GM19351 (cell line): ENCODE measurements at regions not wholly inside any gene's neighbourhood (a gene's known extent, or its start where the extent isn't known, plus 50 kb on each side); places are given as distances from the start of the nearest gene placed in this dataset.
A peak's percentile ranks its signal among the peaks of the same experiment; 100 is the strongest.

Source experiments
- ATAC-seq: cut with Tn5 transposase; IDR thresholded peaks from one replicate; pipeline ENCODE4 v1.9.1; 2021; ENCODE audit warnings: mild to moderate bottlenecking, moderate library complexity; ENCODE audit not compliant: unreplicated experiment

- no peak for ATAC-seq
These were observed 211.3 kb downstream of the GPD2 start for GRCh38 chr2:156647377-156648010.

GRCh38 chr2:156648522-156648921 is 212.3 kb downstream of the GPD2 start:
- no peak for ATAC-seq

DNA sequence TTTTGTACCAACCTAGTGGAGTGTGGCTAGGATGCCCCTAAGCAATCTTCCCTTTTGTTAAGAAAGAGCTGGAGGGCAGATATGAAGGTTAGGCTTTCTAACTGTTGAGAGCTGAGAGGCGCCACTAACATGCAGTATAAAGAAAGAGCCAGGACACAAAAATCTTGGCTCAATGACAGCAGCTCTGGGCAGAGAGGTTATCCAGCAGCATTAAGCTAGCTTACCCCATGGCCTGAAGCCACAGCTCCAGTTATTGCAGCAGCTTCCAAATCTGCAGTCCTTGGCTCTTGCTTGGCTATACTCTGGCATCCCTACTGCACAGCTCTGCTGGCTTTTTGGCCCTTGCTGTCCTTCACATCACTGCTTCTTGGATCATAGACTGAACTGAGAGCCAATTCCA is 213.4 kb downstream of the GPD2 start:
- ATAC-seq, result no peak

GRCh38 chr2:156652691-156653090 is 216.5 kb downstream of the GPD2 start:
- ATAC-seq, result no peak

GRCh38 chr2:156653675-156654074 is 217.5 kb downstream of the GPD2 start:
- no peak for ATAC-seq

GRCh38 chr2:156657809-156658208 is 221.6 kb downstream of the GPD2 start:
- no peak for ATAC-seq

DNA sequence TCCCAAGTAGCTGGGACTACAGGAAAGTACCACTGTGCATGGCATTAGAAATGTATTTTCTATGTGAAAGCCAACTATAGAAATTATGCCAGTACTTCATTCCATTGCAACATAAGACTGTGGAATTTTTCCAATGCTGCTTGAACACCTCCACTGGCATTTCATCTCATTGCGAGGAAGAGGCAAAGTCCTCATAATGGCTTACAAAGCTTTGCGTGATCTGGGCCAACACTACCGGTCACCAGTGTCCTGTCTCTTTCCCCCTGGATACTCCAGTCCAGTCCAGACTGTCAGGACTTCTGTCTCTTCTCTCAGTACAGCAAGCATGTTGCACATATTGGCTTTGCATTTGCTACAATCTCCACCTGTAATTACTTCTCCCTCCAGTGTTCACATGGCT is 223.5 kb downstream of the GPD2 start:
- no peak for ATAC-seq

DNA sequence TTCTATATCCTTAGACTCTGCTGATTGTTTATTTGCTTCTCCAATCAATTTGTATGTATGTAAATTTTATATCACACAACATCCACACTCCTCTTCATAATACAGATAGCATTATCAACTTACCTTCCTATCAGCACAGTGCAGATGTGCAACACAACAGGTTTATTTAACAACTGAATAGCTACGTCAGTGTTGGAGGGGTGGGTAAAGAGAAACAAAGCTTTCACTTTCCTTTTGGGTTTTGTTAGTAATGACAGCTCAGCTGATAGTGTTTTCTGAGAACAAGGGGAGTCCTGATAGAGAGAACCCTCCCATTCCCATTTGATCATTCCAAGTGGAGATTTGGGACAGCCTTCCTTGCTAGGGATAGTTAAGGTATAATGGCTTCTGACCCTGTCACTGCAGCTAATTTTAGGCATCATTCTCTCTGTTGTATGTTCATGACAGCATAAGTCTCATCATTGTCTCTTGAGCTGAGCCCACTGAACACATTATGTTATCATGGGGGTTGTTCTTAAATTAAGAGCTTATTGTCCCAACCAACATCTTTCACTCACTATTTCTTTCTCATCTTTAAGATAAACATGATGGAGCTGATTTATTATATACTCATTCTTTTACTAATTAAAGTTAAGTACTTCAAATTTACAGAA is 227.7 kb downstream of the GPD2 start:
- ATAC-seq, result peak; percentile 87

GRCh38 chr2:156666130-156666785 is 230.1 kb downstream of the GPD2 start:
- no peak for ATAC-seq

DNA sequence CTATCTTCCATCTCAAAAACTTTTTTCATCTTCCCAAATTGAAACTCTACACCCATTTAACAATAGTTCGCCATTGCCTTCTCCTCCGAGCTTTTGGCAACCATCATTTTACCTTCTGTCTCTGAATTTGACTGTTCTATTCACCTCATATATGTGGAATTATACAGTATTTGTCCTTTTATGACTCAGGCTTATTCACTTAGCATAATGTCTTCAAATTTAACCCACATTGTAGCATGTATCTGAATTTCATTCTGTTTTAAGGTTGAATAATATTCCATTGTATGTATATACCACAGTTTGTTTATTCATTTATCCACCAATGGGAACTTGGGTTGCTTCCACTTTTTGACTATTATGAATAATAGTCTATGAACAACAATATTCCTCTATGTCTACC is 233.9 kb downstream of the GPD2 start:
- no peak for ATAC-seq

DNA sequence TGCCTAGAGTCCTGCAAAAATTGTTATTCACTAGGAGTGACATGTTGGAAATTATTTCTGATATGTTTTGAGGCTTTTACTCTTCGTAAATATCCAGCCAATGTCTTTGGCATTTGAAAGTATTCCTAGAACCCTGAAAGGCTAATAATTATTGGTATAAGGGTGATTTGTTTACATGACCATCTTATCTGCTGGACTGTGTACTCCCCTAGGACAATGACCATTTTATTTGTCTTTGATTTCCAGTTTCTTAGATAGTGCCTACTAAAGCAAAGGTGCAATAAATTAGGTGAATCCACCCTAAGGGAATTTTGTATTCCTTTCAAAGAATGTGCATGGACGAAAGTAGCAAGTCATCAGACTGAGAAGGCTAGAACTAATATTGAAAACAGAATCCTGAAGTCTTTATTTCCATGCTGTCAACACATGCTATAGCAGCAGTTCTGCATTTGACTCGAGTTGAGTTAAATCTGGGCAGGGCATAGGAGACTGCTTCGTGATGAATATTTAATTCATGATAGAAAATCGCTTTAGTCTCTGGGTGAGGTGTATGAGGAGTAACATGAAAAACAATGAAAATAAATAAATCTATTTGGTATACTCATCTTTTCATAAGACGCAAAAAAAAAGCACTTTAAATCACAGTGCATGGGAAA is 235.7 kb downstream of the GPD2 start:
- no peak for ATAC-seq

DNA sequence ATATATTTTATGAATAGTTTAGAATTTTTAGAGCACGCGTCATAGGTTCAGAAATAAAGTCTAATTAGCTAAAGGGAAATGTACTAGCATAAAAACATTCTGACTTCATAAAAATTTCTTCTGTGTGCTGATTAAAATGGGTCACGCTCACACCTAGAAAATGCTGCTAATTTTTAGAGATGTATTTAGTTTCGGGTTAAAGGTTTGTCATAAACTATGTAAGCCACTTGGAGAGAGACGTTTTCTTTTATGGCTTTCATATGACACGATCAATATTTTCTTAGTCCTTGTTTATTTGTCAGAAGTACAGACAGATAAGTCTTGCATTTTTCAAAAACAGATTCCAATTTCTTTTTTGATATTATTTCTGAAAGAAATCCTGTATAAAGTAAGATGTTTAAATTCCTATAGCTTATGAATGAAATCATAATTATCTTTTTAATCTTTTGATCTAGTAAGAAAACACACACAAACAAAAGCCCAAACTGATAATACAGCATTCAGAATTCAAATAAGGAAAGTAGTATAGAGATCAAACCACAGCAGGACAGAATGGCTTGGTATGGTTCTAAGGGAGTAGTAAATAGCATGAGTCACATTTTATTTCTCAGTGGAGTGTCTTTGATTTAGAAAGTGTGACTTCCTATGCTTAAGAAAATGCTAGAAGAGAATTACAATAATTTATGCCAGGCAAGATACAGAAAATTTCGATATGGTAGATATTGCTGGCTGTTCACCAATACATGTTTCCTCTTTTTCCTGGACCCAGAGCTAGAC is 236.6 kb downstream of the GPD2 start:
- no peak for ATAC-seq

- no peak for ATAC-seq
These were observed 237.1 kb downstream of the GPD2 start for GRCh38 chr2:156673333-156673615.

DNA sequence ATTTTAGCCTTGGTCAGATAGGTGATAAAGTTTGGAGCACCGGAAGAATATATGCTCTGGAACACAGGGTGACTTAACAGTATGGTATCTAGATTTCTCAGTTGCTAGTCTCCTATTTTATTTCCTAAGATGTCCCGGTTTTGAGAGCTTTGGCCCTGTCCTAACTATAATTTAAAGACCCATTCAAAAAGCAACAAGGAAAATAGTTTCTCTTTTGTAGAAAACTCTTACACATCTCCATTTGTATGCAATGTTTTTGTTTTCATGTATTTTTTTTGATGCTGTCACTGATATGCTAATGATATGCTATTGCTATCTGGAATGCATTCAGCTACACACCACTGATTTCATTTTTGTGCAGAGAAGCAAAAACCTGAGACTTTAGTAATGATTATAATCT is 237.8 kb downstream of the GPD2 start:
- ATAC-seq, result no peak

DNA sequence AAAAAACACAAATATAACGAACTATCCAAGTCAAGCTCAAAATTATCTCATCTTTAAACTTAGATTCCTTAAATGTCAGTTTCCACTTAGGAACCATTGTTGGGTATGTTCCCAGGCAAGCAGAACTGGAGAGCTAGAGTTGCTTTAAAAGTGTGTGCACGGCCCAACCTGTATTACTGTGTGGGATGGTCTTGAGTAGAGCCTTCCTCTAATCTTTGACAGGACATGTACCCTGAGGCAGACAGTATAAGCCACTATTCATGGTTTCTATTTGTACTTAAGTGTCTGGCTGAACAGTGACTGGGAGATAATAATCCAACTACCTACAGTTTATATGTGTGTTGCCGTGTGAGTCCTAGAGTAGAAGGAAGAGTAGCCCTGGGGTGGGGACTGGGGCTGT is 239.7 kb downstream of the GPD2 start:
- ATAC-seq, result no peak

DNA sequence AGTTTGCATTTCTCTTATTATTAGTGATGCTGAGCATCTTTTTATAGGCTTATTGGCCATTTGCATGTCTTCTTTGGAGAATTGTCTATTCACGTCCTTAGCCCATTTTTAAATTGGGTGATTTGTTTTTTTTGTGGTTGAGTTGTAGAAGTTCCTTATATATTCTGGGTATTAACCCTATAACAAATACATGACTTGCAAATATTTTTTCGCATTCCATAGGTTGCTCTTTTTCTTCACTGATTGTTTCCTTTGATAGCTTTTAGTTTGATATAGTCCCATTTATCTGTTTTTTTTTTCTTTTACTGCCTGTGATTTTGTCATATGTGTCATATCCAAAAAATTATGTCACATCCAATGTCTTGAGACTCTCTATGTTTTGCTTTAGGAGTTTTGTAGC is 243.6 kb downstream of the GPD2 start:
- ATAC-seq, result no peak

GRCh38 chr2:156680266-156680665 is 244.1 kb downstream of the GPD2 start:
- no peak for ATAC-seq

DNA sequence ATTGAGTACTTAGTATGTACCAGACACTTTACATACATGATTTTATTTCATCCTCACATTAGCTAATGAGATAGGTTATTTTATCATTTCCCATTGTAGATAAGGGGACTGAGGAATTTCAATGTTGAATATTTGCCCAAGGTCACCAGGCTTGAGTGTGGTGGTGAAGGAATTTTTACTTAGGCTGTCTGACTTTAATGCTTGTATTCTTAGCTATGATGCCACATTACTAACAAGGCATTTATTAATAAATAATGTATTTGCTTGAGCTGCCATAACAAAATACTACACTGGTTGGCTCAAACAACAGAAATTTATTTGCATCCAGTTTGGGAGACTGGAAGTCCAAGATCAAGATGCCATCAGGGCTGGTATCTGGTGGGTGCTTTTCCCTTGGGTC is 250.9 kb downstream of the GPD2 start:
- ATAC-seq, result no peak

DNA sequence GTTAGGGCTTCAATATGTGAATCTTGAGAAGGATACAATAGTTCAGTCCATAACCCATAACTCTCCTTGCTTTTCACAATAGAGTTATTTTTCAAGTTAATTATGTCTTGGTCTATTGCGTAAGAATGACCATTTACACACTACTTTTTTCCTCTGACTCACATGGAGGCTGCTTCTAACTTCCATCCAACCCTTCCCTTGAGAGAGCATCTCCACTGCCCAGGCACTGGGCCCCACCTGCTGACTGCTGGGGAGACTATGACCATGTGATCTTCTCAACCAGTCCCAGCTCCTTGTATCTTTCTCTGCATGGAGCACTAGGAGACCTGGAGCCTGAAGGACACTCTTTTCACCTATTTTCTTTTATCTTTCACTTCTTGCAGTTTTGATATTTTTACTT is 251.5 kb downstream of the GPD2 start:
- ATAC-seq, result no peak

- ATAC-seq, result no peak
These were observed 253.8 kb downstream of the GPD2 start for GRCh38 chr2:156689939-156690338.

- ATAC-seq, result no peak
These were observed 254.8 kb downstream of the GPD2 start for GRCh38 chr2:156691014-156691413.
